ENCODE measurements at regions not wholly inside any gene's neighbourhood (a gene's known extent, or its start where the extent isn't known, plus 50 kb on each side); places are given as distances from the start of the nearest gene placed in this dataset.

DNA sequence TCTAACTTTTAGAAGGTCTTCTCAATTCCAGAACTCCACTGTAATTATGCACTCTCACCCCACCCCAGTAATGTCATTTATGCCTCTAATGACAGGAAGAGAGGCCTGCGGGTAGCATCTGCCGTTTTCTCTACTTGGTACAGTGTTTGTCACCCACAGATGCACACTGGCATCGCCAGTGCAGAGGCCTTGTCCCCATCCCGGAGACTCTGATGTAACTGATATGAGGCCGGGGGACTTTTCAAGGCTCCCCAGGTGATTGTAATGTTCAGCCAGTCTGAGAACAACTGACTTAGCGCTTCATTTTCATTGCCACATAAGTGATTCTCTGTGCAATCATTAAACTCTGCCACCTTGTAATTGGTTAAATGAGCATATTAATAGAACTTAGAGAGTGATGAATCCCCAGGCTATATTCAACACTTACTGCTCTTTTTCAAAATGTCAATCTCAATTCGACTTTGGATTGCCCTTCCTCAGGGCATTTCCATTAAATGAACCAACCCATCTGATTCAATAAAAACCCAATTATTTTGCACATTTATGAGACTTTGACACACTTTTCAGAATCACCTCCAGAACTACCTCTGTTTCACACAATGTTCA lies 113.2 kb downstream of the HERPUD2 start:
- ChIA-PET POLR2A (no interaction called here), CTCF (interaction anchor here (2.2 kb wide), 1 partner anchor 13 kb away, joined by 10 read pairs; no protein-coding TSS in a partner anchor)
- TF ChIP-seq, protein P1, sequence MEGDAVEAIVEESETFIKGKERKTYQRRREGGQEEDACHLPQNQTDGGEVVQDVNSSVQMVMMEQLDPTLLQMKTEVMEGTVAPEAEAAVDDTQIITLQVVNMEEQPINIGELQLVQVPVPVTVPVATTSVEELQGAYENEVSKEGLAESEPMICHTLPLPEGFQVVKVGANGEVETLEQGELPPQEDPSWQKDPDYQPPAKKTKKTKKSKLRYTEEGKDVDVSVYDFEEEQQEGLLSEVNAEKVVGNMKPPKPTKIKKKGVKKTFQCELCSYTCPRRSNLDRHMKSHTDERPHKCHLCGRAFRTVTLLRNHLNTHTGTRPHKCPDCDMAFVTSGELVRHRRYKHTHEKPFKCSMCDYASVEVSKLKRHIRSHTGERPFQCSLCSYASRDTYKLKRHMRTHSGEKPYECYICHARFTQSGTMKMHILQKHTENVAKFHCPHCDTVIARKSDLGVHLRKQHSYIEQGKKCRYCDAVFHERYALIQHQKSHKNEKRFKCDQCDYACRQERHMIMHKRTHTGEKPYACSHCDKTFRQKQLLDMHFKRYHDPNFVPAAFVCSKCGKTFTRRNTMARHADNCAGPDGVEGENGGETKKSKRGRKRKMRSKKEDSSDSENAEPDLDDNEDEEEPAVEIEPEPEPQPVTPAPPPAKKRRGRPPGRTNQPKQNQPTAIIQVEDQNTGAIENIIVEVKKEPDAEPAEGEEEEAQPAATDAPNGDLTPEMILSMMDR (IDR thresholded peaks at IDR 0.05; ENCODE audit: control extremely low read depth, extremely low read depth, low read depth, missing control alignments), result no peak
- no peak for DNase-seq (ENCODE audit: extremely low spot score)

DNA sequence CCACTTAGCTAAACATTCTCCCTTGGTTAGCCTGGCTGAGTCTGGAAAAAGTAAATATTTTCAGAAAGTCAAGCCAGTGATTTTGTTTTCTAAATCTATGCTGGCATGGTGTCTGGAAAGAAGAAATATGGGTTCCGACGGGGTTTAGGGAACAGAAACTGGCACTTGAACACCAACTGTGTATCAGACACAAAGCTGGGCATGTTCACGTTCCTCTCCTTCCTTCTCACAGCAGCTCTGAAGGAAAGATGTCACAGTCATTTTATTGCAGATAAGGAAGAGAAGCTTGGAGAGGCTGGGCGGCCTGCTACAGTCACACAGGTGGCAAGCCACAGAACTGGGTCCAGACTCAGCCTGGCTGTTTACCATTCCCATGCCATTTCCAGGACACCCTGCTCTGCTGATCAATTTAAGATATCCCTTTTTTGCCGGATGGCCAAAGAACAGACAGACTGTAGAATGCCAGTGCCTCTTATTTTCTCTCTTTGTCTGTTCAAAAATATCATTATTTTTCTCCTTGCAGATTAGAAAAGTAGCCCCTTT lies 118.8 kb downstream of the HERPUD2 start:
- ChIA-PET CTCF (interaction anchor here (2.0 kb wide), 1 partner anchor 14 kb away, joined by 5 read pairs; no protein-coding TSS in a partner anchor), POLR2A (no interaction called here)
- no peak for DNase-seq (ENCODE audit: extremely low spot score)
- TF ChIP-seq, protein P1 (IDR thresholded peaks at IDR 0.05; ENCODE audit: control extremely low read depth, extremely low read depth, low read depth, missing control alignments), result no peak

DNA sequence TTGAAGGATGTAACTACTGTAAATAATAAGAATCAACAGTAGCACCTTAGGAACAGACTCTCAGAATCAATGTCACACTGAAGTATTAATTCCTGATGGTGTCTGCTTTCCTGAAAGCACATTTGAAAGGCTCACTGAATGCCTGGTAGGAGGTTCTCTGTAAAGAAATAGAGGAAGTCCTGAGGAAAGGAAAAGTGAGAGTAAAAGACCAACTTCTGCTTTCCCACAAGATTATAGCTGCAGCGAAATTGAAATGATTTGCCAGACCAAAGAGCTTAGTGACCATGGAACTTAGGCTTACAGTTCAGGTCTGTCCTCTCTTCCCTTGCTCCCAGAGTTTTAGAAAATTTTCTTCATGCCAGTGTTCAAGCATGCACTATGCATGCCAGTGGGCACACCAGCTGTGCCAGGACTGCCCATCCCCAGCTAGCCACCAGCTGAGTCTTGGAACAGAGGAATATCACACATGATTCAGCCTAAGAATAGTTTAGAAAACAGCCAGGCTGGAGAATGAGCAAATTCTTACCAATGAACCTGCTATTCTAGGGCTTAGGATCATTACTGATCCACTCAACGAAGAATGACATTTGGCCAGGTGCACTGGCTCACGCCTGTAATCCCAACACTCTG lies 123.2 kb downstream of the HERPUD2 start:
- POLR2A ChIA-PET, result no interaction called here
- CTCF ChIA-PET, result no interaction called here
- no peak for DNase-seq (ENCODE audit: extremely low spot score)
- TF ChIP-seq, protein P1 (IDR thresholded peaks at IDR 0.05; ENCODE audit: control extremely low read depth, extremely low read depth, low read depth, missing control alignments), result no peak

DNA sequence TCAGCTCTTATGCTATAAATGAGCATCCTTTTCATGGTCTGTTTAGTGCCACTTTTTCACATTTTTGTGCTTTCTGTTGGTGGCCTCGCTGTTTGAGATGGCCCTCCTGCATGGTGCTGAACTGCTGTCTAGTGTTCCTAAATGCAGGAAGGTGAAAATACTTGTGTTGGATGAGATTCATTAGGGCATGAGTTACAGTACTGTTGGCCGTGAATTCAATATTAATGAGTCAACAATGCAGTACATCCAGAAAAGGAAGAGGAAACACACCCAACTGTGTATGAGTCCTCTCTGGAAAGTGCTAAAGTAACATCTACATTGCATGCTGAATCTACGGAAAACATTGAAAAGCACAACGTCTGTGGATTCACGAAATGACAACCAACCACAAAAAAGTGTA lies 124.0 kb downstream of the HERPUD2 start:
- DNase-seq (ENCODE audit: extremely low spot score), result no peak
- ChIA-PET CTCF (no interaction called here), POLR2A (no interaction called here)
- TF ChIP-seq, protein P1 (IDR thresholded peaks at IDR 0.05; ENCODE audit: control extremely low read depth, extremely low read depth, low read depth, missing control alignments), result no peak

DNA sequence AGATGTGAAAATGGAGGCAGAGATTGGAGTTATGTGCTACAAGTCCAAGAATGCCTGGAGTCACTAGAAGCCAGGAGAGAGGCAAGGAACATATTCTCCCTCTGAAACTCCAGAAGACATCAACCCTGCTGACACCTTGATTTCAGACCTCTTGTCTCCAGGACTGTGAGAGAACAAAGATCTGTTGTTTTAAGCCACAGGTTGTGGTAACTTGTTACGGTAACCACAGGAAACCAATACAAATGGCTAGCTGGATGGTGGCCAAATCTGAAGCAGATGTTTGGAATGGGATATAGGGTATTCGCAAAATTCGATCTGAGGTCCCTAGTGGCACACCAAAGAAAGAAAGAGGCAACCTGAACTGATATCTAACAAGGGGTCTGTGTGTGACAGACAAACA lies 129.0 kb downstream of the HERPUD2 start:
- POLR2A ChIA-PET, result no interaction called here
- TF ChIP-seq, protein P1 (IDR thresholded peaks at IDR 0.05; ENCODE audit: control extremely low read depth, extremely low read depth, low read depth, missing control alignments), result no peak
- no peak for DNase-seq (ENCODE audit: extremely low spot score)
- CTCF ChIA-PET, result interaction anchor here (1.3 kb wide), 2 partner anchors 9 to 12 kb away, joined by 3 read pairs; no protein-coding TSS in a partner anchor

DNA sequence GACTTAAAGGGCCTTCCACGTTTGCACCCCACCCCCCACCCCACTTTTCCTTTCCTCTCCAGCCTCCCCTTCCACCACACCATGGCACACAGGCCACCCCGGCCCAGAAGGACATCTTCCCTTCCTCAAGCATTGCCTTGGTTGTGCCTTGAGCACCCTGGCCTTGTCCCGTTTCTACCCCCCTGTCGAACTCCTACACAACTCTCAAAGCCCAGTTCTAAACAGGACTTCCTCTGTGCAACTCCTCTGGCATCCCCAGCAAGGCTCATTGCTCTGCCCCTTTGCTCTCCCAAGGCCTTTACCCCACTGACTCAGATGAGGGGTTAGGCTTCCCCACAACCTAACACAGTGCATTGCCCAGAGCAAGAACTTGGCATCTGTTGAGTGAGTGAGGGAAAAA lies 136.1 kb downstream of the HERPUD2 start:
- ChIA-PET CTCF (no interaction called here), POLR2A (no interaction called here)
- TF ChIP-seq, protein P1 (IDR thresholded peaks at IDR 0.05; ENCODE audit: control extremely low read depth, extremely low read depth, low read depth, missing control alignments), result no peak
- DNase-seq (ENCODE audit: extremely low spot score), result no peak
